ENCODE measurements at regions not wholly inside any gene's neighbourhood (a gene's known extent, or its start where the extent isn't known, plus 50 kb on each side); places are given as distances from the start of the nearest gene placed in this dataset.

DNA sequence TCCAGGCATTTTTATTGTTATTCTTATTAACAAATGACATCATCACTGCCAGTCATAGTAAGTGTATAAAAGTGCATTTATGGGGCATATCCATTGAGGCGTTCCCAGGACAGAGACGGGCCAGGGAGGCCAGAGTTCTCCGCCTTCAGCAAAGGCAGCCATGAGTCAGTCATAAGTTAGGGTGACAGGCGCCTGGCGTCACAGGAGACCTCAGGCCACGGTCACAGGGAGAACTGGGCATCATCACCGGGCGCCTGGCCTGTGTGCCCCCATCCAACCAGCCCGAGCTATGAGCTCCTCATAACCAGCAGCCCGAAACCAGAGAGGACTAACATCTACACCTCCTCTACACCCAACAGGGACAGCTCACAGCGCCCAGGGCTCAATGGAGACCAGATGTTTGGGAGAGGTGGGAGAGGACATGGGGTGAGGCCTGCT lies 259.2 kb downstream of the DLL1 start:
- no peak for DNase-seq

DNA sequence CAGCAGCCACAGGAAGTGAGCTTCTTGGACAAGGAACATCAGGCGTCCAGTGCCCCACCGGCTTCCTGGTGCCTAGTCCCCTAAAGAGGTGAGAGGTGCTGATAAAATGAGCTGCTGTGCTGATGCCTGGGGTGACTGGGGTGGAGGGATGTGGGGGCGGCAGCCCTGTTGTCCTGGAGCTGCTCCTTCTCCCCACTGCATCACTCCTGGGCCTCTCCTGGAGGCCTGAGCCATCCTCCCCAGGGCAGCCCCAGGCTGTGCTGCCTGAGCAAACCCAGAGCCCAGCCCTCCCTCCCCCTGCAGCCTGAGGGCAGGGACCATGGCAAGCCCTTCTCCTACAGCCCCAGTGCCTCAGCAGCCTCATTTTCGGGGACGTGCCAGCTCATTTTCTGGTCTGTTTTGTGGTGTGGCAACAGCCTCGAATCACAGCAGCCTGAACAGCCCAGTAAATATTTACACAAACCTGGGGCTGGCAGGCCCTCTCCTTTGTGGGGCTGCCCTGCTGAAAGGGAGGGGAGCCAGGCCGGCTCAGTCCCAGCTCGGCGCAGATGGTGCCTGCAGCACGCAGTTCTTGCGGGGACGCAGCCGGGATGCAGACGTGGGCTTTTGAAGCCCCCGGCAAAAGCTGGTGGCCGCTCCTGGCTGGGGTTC lies 259.9 kb downstream of the DLL1 start:
- no peak for DNase-seq

DNA sequence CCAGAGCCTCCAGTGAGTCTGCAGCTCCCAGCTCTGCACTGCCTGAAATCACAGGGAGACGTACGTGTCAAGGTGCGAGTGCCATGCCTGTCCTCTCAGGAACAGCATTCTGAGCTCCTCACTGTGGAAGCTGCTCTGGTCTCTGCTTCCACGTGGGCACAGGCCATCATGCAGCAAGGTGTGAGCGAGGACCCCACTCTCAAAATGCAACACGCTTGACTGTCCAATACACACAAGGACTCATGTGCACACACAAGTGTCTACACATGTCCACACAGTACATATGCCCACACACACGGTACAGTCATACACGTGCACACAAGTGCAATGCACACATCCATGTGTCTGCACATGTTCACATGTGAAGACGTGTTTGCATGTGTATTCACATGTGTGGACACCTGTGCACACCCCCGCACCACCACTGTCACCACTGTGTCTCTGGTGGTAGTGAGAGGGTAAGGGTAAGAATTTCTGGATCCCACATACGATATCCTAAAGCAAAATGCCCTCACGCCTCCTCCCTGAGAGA lies 260.5 kb downstream of the DLL1 start:
- DNase-seq, result no peak

DNA sequence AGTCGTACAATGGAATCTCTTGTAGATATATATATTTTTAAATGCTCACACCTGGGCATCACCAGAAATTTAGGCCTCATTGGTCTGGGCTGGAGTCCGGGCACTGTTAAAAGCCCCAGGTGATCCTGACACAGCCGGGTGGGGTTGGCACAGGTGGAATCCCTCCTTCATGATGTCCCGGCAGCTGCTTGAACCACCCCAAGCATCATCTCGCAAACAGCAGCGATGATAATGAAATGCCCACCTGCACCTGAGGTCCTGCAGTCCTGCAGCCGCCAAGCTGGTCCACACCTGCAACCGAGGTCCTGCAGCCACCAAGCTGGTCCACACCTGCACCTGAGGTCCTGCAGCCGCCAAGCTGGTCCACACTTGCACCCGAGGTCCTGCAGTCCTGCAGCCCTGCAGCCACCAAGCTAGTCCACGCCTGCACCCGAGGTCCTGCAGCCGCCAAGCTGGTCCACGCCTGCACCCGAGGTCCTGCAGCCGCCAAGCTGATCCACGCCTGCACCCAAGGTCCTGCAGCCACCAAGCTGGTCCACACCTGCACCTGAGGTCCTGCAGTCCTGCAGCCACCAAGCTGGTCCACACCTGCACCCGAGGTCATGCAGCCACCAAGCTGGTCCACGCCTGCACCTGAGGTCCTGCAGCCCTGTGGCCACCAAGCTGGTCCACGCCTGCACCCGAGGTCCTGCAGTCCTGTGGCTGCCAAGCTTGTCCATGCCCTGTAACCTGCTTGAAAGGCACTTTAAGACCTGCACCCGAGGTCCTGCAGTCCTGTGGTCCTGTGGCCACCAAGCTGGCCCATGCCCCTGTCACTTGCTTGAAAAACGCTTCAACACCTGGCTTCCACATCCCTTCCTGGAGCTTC lies 261.2 kb downstream of the DLL1 start:
- no peak for DNase-seq

DNA sequence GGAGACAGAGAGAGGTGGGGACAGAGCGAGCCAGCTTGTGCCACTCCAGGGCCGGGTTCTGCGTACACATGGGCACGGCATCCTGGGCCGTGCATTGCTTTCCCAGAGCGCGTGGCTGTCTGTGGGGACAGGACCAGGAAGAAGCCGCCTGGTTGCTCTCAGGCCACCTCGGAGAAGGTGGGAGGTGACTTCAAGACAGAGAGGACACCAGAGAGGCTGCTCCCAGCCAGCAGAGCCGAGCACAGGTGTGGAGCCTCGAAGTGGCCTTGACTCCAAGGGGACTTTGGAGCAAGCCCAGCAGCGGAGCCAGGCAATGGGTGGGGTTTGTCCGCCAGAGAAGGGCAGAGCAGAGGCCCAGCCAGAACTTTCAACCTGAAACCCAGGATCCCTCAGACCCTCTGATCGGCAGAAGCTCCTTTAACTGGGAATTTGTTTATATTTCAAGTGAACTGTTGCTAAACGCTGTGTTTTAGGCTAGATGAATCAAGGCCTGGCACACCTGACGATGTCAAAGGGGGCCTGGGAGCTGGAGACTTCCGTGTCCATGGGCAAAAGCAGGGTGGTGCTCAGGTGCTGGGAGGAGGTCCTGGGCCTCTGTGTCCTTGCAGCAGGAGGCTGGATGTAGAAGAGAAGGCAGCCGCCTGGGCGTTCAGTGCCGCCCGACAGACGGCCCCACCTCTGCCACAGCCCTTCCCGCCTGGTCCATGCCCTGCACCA lies 262.1 kb downstream of the DLL1 start:
- DNase-seq, result no peak

DNA sequence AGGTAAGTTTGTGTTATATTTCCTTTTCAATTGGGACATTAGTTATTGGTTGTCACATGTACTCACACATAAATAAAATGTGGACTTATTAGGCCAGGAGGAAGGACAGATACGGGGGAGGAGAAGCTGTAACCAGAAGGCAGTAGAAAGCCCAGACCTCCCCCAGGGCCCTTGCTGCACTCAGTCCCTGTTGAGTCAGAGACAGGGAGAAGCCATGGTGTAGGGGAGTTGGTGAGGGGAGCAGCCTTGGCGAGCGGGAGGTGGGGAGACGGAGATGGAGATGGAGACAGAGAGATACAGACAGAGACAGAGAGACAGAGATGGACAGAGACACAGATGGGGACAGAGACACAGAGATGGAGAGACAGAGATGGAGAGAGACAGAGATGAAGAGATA lies 263.2 kb downstream of the DLL1 start:
- no peak for DNase-seq

DNA sequence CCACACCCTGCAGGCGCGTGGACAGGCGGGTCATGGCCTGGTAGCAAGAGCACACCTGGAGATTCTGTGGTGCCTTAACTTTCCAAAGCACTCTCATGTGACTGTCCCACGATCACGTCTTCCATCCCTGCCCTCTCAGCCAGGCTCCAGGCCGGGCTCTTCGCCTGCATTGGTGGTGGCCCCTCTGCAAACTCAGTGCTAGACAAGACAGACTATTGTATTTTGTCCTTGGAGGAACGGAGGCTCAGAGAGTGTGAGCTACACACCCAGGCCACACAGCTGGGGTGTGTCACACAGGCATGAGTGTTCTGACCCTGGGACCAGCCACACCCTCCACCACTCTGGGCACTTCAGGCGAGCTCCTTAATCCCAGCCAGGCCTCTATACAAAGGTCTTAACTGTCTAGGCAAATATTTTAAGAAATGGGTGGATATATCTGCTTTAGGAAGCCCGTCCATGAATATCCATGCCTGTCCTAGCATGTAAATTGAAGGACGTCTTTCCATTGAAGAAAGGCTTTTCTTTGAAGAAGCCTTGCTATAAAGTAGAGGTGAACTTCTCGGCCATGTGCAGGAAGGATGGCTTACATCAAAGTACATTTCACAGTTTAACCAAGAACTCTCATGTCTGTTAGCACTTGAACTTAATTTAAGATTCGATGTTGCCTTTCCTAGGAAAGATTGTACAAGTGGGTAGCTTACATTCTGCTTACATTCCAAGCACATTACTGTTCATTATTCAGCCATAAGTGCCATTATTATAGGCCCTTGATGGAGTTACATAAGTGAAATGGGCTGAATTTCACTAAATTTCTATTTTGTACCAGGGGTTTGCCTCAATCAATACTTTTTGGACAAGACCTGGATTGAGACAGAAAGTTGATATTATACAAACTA lies 263.9 kb downstream of the DLL1 start:
- DNase-seq, result no peak

DNA sequence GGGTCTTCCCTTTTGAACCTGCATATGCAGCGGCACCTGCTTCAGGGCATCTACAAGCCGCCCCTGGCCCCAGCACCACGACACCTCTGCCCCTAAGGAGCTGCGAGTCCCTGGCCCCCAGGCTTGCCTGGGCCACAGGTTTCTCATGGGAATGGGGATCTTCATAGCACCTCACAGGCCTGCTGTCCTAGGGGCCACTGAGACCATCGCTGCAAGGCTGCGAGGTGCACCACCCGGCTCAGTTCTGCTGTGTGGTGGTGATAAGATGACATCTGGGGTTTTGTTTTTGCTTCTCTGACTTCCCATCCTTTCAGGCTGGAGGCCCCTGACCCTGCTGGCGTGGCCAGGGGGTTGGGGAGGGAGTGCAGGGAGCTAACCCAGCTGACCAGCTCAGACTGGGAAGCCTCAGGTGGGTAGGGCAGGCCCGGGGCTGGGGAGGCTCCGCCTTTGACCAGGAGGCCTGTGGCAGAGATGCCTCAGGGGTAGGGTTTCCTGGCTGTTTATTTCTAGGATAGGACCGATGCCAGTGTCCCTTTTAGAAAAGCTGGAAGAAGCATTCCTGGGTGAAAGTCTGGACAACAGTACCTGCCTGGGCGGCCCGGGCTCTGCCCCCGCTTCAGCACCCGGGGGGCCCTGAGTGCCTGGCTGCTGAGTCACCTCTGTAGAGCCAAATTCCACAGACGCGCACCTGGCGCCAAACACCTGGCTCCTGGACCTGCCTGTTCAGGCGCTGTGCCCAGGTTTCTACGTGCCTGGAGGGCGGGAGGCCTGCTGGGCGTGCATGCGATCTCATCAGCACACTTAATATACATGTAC lies 264.7 kb downstream of the DLL1 start:
- no peak for DNase-seq

DNA sequence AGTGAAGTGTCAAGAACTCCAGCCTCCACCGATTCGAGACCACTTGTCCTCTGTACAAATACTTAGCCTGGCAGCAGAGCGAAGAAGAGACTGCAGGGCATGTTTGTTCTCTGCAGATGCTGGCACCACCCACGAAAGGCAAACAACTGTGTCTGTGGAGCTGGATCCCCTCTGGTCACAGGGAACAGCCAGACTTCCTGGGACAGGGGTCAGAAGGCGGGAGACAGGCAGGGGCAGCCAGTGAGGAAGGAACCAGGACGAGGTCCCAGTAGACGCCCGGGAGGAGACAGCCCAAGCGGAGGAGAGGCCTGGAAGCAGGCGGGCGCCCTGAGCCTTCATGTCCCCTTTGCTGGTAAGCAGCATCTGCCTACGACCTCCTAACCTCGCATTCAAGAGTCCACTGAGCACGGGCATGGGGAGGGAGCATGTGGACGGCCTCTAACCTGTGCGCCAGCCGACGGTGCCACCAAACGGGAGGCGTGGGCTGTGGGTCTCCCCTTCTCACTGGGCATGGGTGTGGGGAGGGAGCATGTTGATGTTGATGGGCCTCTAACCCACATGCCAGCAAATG lies 265.5 kb downstream of the DLL1 start:
- DNase-seq, result no peak

DNA sequence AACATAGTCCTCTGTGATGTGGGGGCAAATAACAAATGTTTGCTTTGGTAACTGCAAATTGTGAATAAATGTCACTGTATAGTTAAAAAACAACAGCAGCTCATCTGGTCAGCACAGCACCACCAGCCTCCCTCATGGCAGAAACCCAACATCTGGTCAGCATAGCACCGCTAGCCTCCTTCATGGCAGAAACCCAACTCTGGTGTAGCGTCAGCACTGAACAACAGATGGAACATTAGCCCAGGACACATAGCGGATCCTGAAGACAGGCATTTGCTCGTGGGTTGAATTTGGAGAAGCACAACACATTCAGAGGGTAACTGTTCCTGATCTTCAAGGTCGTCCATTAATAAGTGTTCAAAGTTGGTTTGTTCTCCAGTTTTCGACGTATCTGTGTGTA lies 265.9 kb downstream of the DLL1 start:
- no peak for DNase-seq

DNA sequence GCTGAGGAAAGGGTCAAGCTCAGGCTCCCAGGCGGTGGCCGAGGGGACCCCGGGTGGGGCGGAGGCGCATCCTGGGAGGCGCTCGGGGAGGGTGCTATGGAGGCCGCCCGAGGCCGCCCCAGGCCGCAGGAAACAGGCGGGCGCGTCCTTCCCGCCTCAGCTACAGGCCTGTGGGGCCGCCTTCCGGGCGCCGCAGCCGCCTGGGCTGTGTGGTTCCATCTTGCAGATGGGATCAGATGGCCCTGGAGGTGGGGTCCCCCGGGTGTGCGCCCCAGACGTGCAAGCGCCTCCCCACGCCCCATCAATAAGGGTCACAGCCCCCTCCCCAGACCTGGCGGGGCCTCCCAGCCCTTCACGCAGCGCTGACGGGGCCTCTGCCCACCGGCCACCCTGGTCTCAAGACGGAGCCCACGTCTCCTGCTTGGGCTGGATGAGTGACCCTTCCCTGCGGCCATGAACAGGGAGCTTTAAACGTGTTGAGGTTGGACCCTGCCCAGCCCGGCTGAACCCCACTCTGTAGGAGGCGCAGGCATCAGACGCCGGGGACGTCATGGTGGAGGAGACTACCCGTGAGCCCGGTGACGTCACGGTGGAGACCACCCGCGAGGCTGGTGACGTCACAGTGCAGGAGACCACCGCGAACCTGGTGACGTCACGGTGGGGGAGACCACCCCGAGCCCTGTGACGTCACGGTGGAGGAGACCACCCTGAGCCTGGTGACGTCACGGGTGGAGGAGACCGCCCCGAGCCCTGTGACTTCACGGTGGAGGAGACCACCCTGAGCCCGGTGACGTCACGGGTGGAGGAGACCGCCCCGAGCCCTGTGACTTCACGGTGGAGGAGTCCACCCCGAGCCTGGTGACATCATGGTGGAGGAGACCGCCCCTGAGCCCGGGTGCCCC lies 267.0 kb downstream of the DLL1 start:
- DNase-seq, result no peak

DNA sequence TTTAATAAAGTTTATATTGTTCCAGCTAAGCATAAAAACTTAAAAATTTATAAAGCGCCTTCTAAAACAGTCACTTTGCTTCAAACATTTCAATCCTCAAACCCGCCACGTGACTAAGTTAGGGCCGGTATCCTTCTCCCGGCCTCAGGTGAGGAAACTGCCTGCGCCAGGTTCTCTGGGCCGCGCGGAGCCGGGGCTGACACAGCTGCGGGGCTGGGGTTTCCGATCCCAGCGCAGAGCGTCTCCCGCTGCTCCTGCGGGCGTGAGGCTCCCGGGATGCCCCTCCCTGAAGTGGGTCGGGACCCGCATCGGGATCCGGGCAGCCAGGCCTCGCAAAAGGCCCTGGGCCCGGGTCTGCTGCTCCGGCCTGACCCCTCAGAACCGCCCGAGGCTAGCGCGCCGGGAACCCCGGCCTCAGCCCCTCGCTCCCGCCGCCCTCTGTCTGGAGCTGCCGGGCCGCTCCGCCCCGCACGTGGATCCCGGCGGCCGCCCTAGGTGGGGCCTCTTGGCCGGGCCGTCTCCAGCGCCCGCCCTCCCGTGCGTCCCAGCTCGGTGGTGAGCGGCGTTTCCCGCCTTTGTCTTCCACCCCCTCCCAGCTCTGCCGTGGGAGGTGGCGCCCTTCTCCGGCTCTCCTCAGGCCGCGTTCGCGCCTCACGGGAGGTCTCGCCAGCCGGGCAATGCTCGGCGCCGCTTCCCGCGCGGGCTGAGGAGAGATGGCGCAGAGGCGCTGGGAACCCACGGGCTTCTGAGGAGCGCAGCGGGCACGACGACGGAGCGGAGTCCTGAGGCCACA lies 267.9 kb downstream of the DLL1 start:
- DNase-seq, result no peak

DNA sequence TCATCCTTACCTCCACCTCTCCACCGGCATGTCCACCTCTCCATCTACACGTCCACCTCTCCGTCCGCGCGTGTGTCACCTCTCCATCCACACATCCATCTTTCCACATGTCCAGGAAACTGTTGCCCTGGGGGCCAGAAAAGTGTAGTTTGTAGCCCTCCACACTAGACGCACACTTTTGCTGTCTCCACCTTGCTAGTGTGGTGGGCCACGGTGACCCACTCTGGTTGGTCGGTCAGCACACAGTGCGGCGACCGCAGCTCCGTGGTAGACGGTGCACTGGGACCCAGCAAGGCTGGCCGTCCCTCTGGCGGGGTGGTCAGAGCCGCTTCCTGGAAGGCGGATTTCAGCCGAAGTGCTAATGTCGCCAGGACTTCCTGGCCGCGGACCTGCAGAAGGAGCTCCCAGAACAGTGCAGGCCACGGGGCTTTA lies 268.6 kb downstream of the DLL1 start:
- no peak for DNase-seq

DNA sequence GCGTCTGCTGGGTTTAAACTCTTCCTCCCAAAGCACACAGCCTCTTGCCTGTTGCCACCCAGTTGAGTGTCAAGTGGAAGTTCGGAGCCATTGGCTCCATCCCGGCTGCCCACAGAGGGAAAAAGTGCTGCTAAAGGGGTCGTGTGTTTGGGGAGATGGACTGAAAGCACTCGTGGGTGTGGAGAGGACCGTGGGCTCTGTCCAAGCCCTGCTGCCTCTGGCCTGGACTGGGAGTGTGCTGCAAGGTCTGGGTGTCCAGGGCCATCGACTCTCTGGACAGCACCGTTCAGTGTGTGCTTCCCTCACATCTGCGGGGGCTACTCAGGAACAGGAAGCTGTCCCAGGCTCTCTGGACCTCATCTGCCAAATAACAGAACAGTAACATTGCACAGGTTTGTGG lies 269.3 kb downstream of the DLL1 start:
- DNase-seq, result no peak

DNA sequence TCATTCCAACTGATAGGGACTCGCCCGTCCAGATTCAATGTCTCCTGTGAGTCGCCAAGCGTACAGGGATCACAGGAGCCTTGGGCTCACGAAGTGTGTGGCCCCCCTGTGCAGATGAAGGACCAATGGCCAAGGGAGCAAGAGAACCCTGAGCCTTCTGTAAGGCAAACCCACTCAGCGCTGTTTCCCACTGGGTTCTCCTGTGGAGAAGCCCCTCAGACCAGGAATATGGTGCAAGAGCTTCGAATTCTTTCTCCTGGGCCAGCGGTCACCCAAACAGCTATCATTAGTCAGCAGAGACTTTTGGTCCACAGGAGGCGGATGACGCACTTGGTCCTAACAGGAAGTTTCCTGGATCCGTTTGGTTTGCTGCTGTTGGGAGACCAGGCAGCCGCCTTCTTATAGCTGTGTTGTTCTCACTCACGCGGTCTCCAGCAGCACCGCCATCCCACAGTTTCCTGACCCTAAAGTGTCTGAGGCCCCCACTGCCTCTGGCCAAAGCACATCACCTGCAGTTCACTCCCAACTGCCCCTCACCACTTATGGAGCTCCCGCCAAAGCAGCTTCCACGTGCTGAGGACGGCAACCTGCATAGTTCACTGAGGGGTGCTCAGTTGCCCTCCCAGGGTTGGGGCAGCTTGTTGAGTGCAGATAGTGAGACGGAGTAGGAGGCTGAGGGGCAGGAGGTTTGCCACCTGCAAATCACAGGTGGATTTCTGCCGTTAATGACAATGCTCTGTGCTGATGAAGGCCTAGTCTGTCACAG lies 268.6 kb downstream of the ERMARD start:
- DNase-seq, result no peak

DNA sequence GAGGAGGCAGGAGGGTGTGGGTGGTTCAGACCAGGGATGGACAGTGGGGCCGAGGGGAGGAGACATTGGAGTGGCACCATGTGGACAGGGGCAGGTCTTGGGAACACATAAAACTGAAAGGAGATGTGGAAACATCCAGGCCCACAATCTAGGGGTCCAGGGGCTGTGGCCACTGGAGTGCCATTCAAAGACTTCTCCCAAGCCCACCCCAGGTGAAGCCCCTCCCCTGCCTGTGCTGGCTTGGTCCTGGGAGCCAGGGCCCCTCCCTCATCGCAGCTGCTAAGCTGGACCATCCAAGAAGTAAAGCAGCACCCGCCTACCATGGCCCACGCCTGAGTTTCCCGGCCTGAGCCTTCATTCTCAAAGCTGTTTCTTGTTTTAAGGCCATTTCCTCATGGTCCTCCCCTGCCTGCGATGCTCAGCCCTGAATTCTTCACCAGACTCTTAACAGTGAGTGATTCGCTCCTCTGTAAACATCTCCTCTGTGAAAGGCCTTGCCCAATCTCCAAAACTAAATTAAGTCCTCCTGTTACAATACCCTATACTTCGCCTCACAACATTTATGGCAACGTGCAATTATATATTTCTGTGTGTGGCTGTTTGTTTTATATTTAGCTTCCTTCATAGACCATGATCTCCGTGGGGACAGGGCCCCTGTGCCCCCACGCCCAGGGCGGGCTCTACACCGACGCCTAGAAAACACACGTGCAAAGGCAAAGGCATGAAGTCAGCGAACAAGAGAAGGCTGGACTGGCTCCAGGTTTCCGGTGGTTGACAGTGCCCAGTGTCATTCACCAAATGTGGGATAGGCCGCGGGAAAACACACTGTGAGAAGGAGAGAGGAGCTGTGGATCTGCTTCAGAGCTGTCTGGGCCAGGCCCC lies 267.8 kb downstream of the ERMARD start:
- no peak for DNase-seq

All from renal pelvis (tissue), 1 donor.